ENCODE measurements at regions not wholly inside any gene's neighbourhood (a gene's known extent, or its start where the extent isn't known, plus 50 kb on each side); places are given as distances from the start of the nearest gene placed in this dataset.

- H3K4me3 ChIP-seq (ENCODE audit: low read depth, low read length) = no peak overlapping the region
- no peak for TF ChIP-seq CTCF (conservative IDR thresholded peaks at IDR 0.05; ENCODE audit: low read depth, low read length)
- no peak for DNase-seq (ENCODE audit: low read depth)
Measured at GRCh38 chr11:92790926-92791616, 178.4 kb upstream of the MTNR1B start.

- no peak for DNase-seq (ENCODE audit: low read depth)
- H3K4me3 ChIP-seq (ENCODE audit: low read depth, low read length) = no peak overlapping the region
Measured at GRCh38 chr11:92791886-92792285, 177.6 kb upstream of the MTNR1B start.

GRCh38 chr11:92793189-92793588, 176.3 kb upstream of the MTNR1B start:
- TF ChIP-seq CTCF (conservative IDR thresholded peaks at IDR 0.05; ENCODE audit: low read depth, low read length) = no peak
- H3K4me3 ChIP-seq (ENCODE audit: low read depth, low read length) = no peak overlapping the region
- DNase-seq (ENCODE audit: low read depth) = no peak

More at GRCh38 chr11:92791886-92792285, 177.6 kb upstream of the MTNR1B start:
- TF ChIP-seq CTCF (conservative IDR thresholded peaks at IDR 0.05; ENCODE audit: low read depth, low read length) = no peak

- no peak for TF ChIP-seq CTCF (conservative IDR thresholded peaks at IDR 0.05; ENCODE audit: low read depth, low read length)
Measured at GRCh38 chr11:92794783-92795182, 174.7 kb upstream of the MTNR1B start.

GRCh38 chr11:92796744-92797143, 172.7 kb upstream of the MTNR1B start:
- DNase-seq (ENCODE audit: low read depth) = no peak
- no peak overlapping the region for H3K4me3 ChIP-seq (ENCODE audit: low read depth, low read length)
- no peak for TF ChIP-seq CTCF (conservative IDR thresholded peaks at IDR 0.05; ENCODE audit: low read depth, low read length)

More at GRCh38 chr11:92794783-92795182, 174.7 kb upstream of the MTNR1B start:
- H3K4me3 ChIP-seq (ENCODE audit: low read depth, low read length) = no peak overlapping the region
- no peak for DNase-seq (ENCODE audit: low read depth)

- TF ChIP-seq CTCF (conservative IDR thresholded peaks at IDR 0.05; ENCODE audit: low read depth, low read length) = no peak
- H3K4me3 ChIP-seq (ENCODE audit: low read depth, low read length) = no peak overlapping the region
- no peak for DNase-seq (ENCODE audit: low read depth)
Measured at GRCh38 chr11:92797874-92798273, 171.6 kb upstream of the MTNR1B start.

GRCh38 chr11:92801685-92802084, 167.8 kb upstream of the MTNR1B start:
- no peak for DNase-seq (ENCODE audit: low read depth)
- H3K4me3 ChIP-seq (ENCODE audit: low read depth, low read length) = no peak overlapping the region
- TF ChIP-seq CTCF (conservative IDR thresholded peaks at IDR 0.05; ENCODE audit: low read depth, low read length) = no peak

All from choroid plexus epithelial cell (primary cell).